ENCODE measurements at regions not wholly inside any gene's neighbourhood (a gene's known extent, or its start where the extent isn't known, plus 50 kb on each side); places are given as distances from the start of the nearest gene placed in this dataset.

DNA sequence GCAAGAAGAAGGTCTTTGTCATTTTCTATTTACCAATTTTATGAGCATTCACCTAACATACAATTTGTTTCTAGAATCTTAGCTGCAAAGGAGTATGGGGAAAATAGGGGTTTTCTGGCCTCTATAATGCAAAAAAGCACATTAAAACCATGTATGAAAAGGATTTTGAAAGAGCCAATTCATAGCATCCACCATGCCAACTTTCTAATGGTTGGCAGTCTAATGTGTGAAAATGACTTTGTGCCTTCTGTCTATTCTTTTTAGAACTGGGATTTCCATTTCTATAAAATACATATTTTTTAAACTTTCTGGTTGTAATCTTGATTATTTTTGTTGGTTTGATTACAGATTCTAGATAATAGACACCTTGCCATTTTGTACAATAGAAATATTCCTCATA is 333.7 kb upstream of the CNTN6 start:
- TF ChIP-seq, protein P1, sequence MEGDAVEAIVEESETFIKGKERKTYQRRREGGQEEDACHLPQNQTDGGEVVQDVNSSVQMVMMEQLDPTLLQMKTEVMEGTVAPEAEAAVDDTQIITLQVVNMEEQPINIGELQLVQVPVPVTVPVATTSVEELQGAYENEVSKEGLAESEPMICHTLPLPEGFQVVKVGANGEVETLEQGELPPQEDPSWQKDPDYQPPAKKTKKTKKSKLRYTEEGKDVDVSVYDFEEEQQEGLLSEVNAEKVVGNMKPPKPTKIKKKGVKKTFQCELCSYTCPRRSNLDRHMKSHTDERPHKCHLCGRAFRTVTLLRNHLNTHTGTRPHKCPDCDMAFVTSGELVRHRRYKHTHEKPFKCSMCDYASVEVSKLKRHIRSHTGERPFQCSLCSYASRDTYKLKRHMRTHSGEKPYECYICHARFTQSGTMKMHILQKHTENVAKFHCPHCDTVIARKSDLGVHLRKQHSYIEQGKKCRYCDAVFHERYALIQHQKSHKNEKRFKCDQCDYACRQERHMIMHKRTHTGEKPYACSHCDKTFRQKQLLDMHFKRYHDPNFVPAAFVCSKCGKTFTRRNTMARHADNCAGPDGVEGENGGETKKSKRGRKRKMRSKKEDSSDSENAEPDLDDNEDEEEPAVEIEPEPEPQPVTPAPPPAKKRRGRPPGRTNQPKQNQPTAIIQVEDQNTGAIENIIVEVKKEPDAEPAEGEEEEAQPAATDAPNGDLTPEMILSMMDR (IDR thresholded peaks at IDR 0.05), result no peak
- TF ChIP-seq POLR2AphosphoS5 (IDR thresholded peaks at IDR 0.05), result no peak
